OCI-LY7 (cell line): ENCODE measurements at regions not wholly inside any gene's neighbourhood (a gene's known extent, or its start where the extent isn't known, plus 50 kb on each side); places are given as distances from the start of the nearest gene placed in this dataset.

Source experiments
- BruUV-seq: library from RNA; stranded (reverse); fragments of 400-500 nt; replicated peaks from 2 replicates; lab custom pipeline; 2021; lab: Mats Ljungman, UMichigan
- CTCF ChIA-PET: fragments of 300-600 bp; sonication (Branson Sonifier 250); formaldehyde crosslinking; loops from one replicate; lab custom pipeline; 2022; ENCODE audit warnings: antibody characterized with exemption; ENCODE audit not compliant: unreplicated experiment; lab: Charles Lee
- POLR2A ChIA-PET: fragments of 300-600 bp; sonication (Branson Sonifier 250); formaldehyde crosslinking; loops from one replicate; lab custom pipeline; 2022; ENCODE audit warnings: antibody characterized with exemption; lab: Charles Lee
- DNase-seq: peaks from one replicate; pipeline ENCODE4 v3.0.0-alpha.2; 2015; ENCODE audit warnings: low spot score
- H2AFZ ChIP-seq: fragments of 200-600 bp; sonication (generic), shearing (Covaris generic); 2 replicates; pipeline ENCODE4 v1.6.1; 2014; ENCODE audit warnings: mild to moderate bottlenecking, antibody characterized with exemption, low read length, moderate library complexity
- H3K27ac ChIP-seq: fragments of 200-600 bp; sonication (generic); 2 replicates; pipeline ENCODE4 v1.5.1; 2014; ENCODE audit warnings: mixed run types, low read depth, mild to moderate bottlenecking, moderate library complexity, low read length, inconsistent platforms; ENCODE audit not compliant: poor library complexity, severe bottlenecking
- H3K36me3 ChIP-seq: fragments of 200-600 bp; sonication (generic); 2 replicates; pipeline ENCODE4 v1.6.1; 2014; ENCODE audit warnings: mild to moderate bottlenecking, antibody characterized with exemption, low read length, moderate library complexity, mixed read lengths; ENCODE audit not compliant: insufficient read depth
- H3K4me1 ChIP-seq: fragments of 200-600 bp; sonication (generic); 2 replicates; pipeline ENCODE4 v1.5.1; 2014; ENCODE audit warnings: mild to moderate bottlenecking, low read length; ENCODE audit not compliant: insufficient read depth, poor library complexity, severe bottlenecking
- H3K4me2 ChIP-seq: fragments of 200-600 bp; sonication (generic); 2 replicates; pipeline ENCODE4 v1.6.1; 2014; ENCODE audit warnings: mild to moderate bottlenecking, low read length
- H3K4me3 ChIP-seq: fragments of 200-600 bp; sonication (generic); 2 replicates; pipeline ENCODE4 v1.5.1; 2014; ENCODE audit warnings: mild to moderate bottlenecking, low read depth, low read length; ENCODE audit not compliant: poor library complexity, severe bottlenecking
- H3K79me2 ChIP-seq: fragments of 200-600 bp; sonication (generic); 2 replicates; pipeline ENCODE4 v1.6.1; 2016; ENCODE audit warnings: low read depth, mild to moderate bottlenecking, low read length, moderate library complexity, mixed read lengths; ENCODE audit not compliant: insufficient read depth
- H3K9me2 ChIP-seq: fragments of 200-600 bp; sonication (generic); 2 replicates; pipeline ENCODE4 v1.6.1; 2016; ENCODE audit warnings: mild to moderate bottlenecking, low read length, mixed read lengths; ENCODE audit not compliant: insufficient read depth
- H3K9me3 ChIP-seq: fragments of 200-600 bp; sonication (generic); 2 replicates; pipeline ENCODE4 v1.6.1; 2014; ENCODE audit warnings: mild to moderate bottlenecking, mixed run types, low read length, mixed read lengths
- H4K20me1 ChIP-seq: fragments of 200-600 bp; sonication (generic); 2 replicates; pipeline ENCODE4 v1.6.1; 2014; ENCODE audit warnings: mild to moderate bottlenecking, antibody characterized with exemption, low read length, moderate library complexity, mixed read lengths; ENCODE audit not compliant: insufficient read depth
- EZH2phosphoT487 ChIP-seq: fragments of 200-600 bp; sonication (generic); IDR thresholded peaks from 2 replicates; pipeline ENCODE4 v1.6.1; 2018; ENCODE audit warnings: low read depth, borderline replicate concordance, mild to moderate bottlenecking, mixed run types, antibody characterized with exemption, low read length, moderate library complexity, mixed read lengths
- intact Hi-C: fragments of 100-400 bp; cut with micrococcal nuclease; formaldehyde crosslinking; loops from one replicate; pipeline ENCODE4 v1.10.0; 2022; ENCODE audit not compliant: unreplicated experiment
- TF ChIP-seq, protein P1 (sequence below): fragments of 200-600 bp; sonication (generic); conservative IDR thresholded peaks from 2 replicates; pipeline ENCODE4 v1.5.1; 2014; ENCODE audit warnings: mild to moderate bottlenecking, antibody characterized with exemption, low read length, moderate library complexity, mixed read lengths

DNA sequence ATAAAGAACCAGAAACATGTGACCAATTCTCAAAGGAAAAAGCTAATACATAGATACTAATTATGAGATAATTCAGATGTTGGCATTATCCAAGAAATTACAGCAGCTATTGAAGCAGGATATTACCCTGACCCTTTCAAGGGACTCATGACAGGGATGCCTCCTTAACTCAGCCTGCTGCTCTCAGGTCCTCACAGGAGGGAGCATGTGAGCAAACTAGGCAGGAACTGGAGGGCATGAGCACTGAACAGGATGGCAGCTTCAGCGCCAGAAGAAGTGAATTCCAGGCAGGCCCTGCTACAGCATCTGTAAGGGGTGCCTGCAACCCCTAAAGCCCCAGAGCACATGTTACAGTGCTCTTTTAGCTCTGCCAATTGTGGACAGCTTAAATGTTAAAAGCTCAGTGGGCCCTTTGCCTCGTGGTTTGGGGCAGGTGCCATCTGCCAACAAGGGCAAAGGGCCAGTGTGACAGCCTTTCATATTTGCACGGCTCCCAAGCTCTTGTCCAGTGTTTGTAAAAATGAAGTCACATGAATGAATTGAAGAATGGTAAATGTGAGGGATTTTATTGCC is 464.7 kb upstream of the COX7C start:
- POLR2A ChIA-PET = no interaction called here
- H3K4me1 ChIP-seq = no peaks in the 10 kb centered on the region
- H3K9me2 ChIP-seq = no peaks in the 10 kb centered on the region
- no peak overlapping the region for H2AFZ ChIP-seq
- no TSS peak for BruUV-seq
- H3K79me2 ChIP-seq = no peaks in the 10 kb centered on the region
- DNase-seq = no peak
- no peaks in the 10 kb centered on the region for H4K20me1 ChIP-seq
- CTCF ChIA-PET = no interaction called here
- no peaks in the 10 kb centered on the region for H3K9me3 ChIP-seq
- TF ChIP-seq EZH2phosphoT487 = no peak
- TF ChIP-seq, protein P1, sequence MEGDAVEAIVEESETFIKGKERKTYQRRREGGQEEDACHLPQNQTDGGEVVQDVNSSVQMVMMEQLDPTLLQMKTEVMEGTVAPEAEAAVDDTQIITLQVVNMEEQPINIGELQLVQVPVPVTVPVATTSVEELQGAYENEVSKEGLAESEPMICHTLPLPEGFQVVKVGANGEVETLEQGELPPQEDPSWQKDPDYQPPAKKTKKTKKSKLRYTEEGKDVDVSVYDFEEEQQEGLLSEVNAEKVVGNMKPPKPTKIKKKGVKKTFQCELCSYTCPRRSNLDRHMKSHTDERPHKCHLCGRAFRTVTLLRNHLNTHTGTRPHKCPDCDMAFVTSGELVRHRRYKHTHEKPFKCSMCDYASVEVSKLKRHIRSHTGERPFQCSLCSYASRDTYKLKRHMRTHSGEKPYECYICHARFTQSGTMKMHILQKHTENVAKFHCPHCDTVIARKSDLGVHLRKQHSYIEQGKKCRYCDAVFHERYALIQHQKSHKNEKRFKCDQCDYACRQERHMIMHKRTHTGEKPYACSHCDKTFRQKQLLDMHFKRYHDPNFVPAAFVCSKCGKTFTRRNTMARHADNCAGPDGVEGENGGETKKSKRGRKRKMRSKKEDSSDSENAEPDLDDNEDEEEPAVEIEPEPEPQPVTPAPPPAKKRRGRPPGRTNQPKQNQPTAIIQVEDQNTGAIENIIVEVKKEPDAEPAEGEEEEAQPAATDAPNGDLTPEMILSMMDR = no peak
- intact Hi-C loops = no loop called here
- H3K4me3 ChIP-seq = no peak overlapping the region
- no peaks in the 10 kb centered on the region for H3K36me3 ChIP-seq
- H3K4me2 ChIP-seq = no peak overlapping the region
- H3K27ac ChIP-seq = no peak overlapping the region

DNA sequence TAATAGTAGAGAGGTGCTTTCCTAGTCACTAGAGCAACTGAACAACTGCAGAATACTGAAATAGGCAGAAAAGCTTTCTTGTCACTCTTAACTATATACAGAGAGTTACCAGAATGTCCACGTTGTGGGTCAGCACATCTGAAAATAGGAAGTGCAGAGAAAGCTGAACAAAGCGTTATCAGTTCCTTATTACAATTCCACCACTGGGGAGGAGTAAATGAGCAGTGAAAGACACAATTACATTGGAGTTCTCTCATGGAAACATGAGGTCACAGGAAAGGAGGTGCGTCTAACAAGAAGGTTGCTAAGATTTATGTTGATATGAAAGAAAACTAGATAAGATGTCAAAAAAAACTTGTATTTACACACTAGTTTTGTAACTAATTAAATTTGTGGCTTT is 461.9 kb upstream of the COX7C start:
- ChIA-PET POLR2A (interaction anchor here (0.7 kb wide), 2 partner anchors 16 to 37 kb away, joined by 3 to 4 read pairs; no protein-coding TSS in a partner anchor), CTCF (no interaction called here)

DNA sequence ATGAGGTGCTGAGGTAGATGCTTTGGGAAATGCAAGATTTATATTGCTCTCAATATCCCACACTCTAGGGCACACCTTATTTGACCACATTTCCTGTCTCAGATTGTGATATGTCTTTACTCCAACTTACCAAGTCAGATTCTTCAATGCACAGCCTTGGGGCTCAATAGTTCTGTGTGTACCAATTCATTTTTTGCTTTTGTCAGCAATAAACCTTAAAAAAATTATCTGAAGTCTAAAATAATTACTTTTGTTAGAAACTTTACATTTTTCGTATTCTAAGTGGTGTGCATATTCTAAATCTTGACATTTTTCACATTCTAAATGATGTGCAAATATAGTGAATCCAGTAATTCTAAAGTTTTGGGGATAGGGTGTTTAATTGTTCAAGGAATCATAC is 447.5 kb upstream of the COX7C start:
- ChIA-PET POLR2A (no interaction called here), CTCF (no interaction called here)
- Histone ChIP-seq H3K79me2 (no peaks in the 10 kb centered on the region), H3K4me2 (no peak overlapping the region), H2AFZ (no peak overlapping the region), H3K4me1 (no peaks in the 10 kb centered on the region), H3K27ac (no peak overlapping the region), H4K20me1 (no peaks in the 10 kb centered on the region), H3K4me3 (no peak overlapping the region), H3K9me2 (no peaks in the 10 kb centered on the region), H3K36me3 (no peaks in the 10 kb centered on the region), H3K9me3 (no peaks in the 10 kb centered on the region)
- intact Hi-C loops = no loop called here
- no peak for DNase-seq
- no peak for TF ChIP-seq EZH2phosphoT487
- TF ChIP-seq, protein P1 = no peak
- no TSS peak for BruUV-seq

More for the DNA sequence above, 461.9 kb upstream of the COX7C start:
- Histone ChIP-seq H3K4me1 (no peaks in the 10 kb centered on the region), H3K9me2 (no peaks in the 10 kb centered on the region), H3K4me3 (no peak overlapping the region), H3K9me3 (no peaks in the 10 kb centered on the region), H3K4me2 (no peak overlapping the region), H4K20me1 (no peaks in the 10 kb centered on the region), H3K36me3 (no peaks in the 10 kb centered on the region), H3K27ac (no peak overlapping the region), H2AFZ (no peak overlapping the region), H3K79me2 (no peaks in the 10 kb centered on the region)
- BruUV-seq = no TSS peak
- TF ChIP-seq, protein P1 = no peak
- no peak for TF ChIP-seq EZH2phosphoT487
- intact Hi-C loops = no loop called here
- no peak for DNase-seq
